B cell (primary cell): ENCODE measurements at regions not wholly inside any gene's neighbourhood (a gene's known extent, or its start where the extent isn't known, plus 50 kb on each side); places are given as distances from the start of the nearest gene placed in this dataset.

Experiments
- ATAC-seq: fragments of 200-7000 bp; cut with Tn5 transposase; one replicate; pipeline ENCODE4 v1.10.0; 2021; ENCODE audit warnings: low read depth, mild to moderate bottlenecking, moderate number of reproducible peaks, moderate library complexity
- CTCF ChIA-PET: fragments of 350-600 bp; sonication (Branson Sonifier 250); formaldehyde crosslinking; loops from one replicate; lab custom pipeline; 2021; ENCODE audit warnings: antibody characterized with exemption, inconsistent platforms; lab: Charles Lee
- POLR2A ChIA-PET: fragments of 350-600 bp; sonication (Branson Sonifier 250); formaldehyde crosslinking; loops from one replicate; lab custom pipeline; 2021; ENCODE audit warnings: antibody characterized with exemption; lab: Charles Lee
- DNase-seq: peaks from one replicate; pipeline ENCODE4 v3.0.0; 2013
- H2AFZ ChIP-seq: 2 replicates; pipeline ENCODE4 v1.6.1; 2012; ENCODE audit warnings: mild to moderate bottlenecking, low read depth, low read length; ENCODE audit not compliant: insufficient read depth, poor library complexity, severe bottlenecking
- H3K27ac ChIP-seq, 2 donors: 1 replicate in 1 of 2; 2 replicates in 1 of 2; pipeline ENCODE4 v1.5.1; 2012 to 2013; ENCODE audit warnings: low read length in 2 of 2, mild to moderate bottlenecking in 2 of 2, moderate library complexity in 1 of 2
- H3K27me3 ChIP-seq, 4 experiments: fragments of 200-600 bp in 1 of 4; sonication (generic) in 1 of 4; replicated peaks in 1 of 4; 1 replicate in 2 of 4; 2 replicates in 2 of 4; pipeline versions ENCODE4 v1.6.1 to v1.7.0; 2013 to 2016; ENCODE audit warnings: low read length in 3 of 4, mild to moderate bottlenecking in 2 of 4, mixed read lengths in 1 of 4, moderate library complexity in 1 of 4; ENCODE audit not compliant: insufficient read depth in 4 of 4, control insufficient read depth in 3 of 4; ENCODE audit errors: control extremely low read depth in 1 of 4
- H3K36me3 ChIP-seq, 2 experiments: replicated peaks in 1 of 2; 1 replicate in 1 of 2; 2 replicates in 1 of 2; pipeline versions ENCODE4 v1.6.1 to v1.7.1; 2013; ENCODE audit warnings: low read length in 1 of 2; ENCODE audit not compliant: insufficient read depth in 2 of 2, control insufficient read depth in 1 of 2; ENCODE audit errors: control extremely low read depth in 1 of 2, extremely low read depth in 1 of 2
- H3K4me1 ChIP-seq, 2 donors: fragments of 200-600 bp in 1 of 2; sonication (generic) in 1 of 2; 1 replicate in 1 of 2; 2 replicates in 1 of 2; pipeline versions ENCODE4 v1.5.1 to v1.6.1; 2013 to 2017; ENCODE audit warnings: low read length in 2 of 2; ENCODE audit not compliant: control insufficient read depth in 2 of 2, insufficient read depth in 2 of 2
- H3K4me2 ChIP-seq: replicated peaks from 2 replicates; pipeline ENCODE3; 2012; ENCODE audit warnings: mild to moderate bottlenecking, low read depth, low read length; ENCODE audit not compliant: poor library complexity, severe bottlenecking
- H3K4me3 ChIP-seq, 5 experiments: fragments of 200-600 bp in 1 of 5; sonication (generic) in 1 of 5; 1 replicate in 3 of 5; 2 replicates in 2 of 5; pipeline versions ENCODE4 v1.5.1 to v1.7.0; 2011 to 2016; ENCODE audit warnings: low read length in 4 of 5, mild to moderate bottlenecking in 4 of 5, low read depth in 2 of 5, control low read depth in 1 of 5, moderate library complexity in 1 of 5; ENCODE audit not compliant: insufficient read depth in 1 of 5; ENCODE audit errors: control extremely low read depth in 1 of 5, extremely low read depth in 1 of 5
- H3K79me2 ChIP-seq: fragments of 200-600 bp; sonication (generic); one replicate; pipeline ENCODE4 v1.6.0; 2016; ENCODE audit warnings: low read length; ENCODE audit not compliant: control insufficient read depth, insufficient read depth
- H3K9ac ChIP-seq: fragments of 200-600 bp; sonication (generic); 2 replicates; pipeline ENCODE4 v1.6.1; 2017; ENCODE audit warnings: mild to moderate bottlenecking, low read length, moderate library complexity
- H3K9me3 ChIP-seq, 3 donors: one replicate each; pipeline versions ENCODE4 v1.6.1 to v1.7.1; 2013; ENCODE audit warnings: low read length in 2 of 3; ENCODE audit not compliant: control insufficient read depth in 2 of 3, insufficient read depth in 1 of 3; ENCODE audit errors: control extremely low read depth in 1 of 3
- H4K20me1 ChIP-seq: 2 replicates; pipeline ENCODE4 v1.6.0; 2012; ENCODE audit warnings: mild to moderate bottlenecking, low read length; ENCODE audit not compliant: insufficient read depth, control insufficient read depth, poor library complexity, severe bottlenecking
- H3K27ac Mint-ChIP-seq: one replicate; pipeline ENCODE4 v1.8.0; 2021; ENCODE audit warnings: mixed read lengths
- H3K27me3 Mint-ChIP-seq: one replicate; pipeline ENCODE4 v1.8.0; 2021; ENCODE audit warnings: mixed read lengths
- H3K4me1 Mint-ChIP-seq: one replicate; pipeline ENCODE4 v1.8.0; 2021; ENCODE audit warnings: mixed read lengths
- H3K4me3 Mint-ChIP-seq: one replicate; pipeline ENCODE4 v1.8.0; 2021; ENCODE audit warnings: mixed read lengths
- H3K9me3 Mint-ChIP-seq: one replicate; pipeline ENCODE4 v1.8.0; 2022; ENCODE audit warnings: mixed read lengths; ENCODE audit not compliant: insufficient read depth
- CTCF ChIP-seq: fragments of 200-600 bp; IDR thresholded peaks from one replicate; pipeline ENCODE4 v1.8.0; 2022; ENCODE audit warnings: antibody characterized with exemption, mild to moderate bottlenecking
- EZH2 ChIP-seq: IDR thresholded peaks from 2 replicates; pipeline ENCODE4 v1.6.1; 2012; ENCODE audit warnings: borderline replicate concordance, low read depth, mild to moderate bottlenecking, moderate library complexity, low read length; ENCODE audit not compliant: insufficient read depth, poor library complexity, severe bottlenecking
- WGBS: methylation state at CpG from one replicate; pipeline ENCODE4 v1.1.5; 2013; ENCODE audit warnings: missing lambda C conversion rate; ENCODE audit not compliant: insufficient coverage; 5-methylcytosine and 5-hydroxymethylcytosine counted together
- intact Hi-C: fragments of 100-400 bp; cut with micrococcal nuclease; formaldehyde crosslinking; loops from one replicate; pipeline ENCODE4 v1.10.0; 2022

GRCh38 chr6:134512981-134513391, 195.1 kb upstream of the SGK1 start:
- Histone ChIP-seq H2AFZ (no peak overlapping the region), H3K9ac (no peak overlapping the region), H3K27me3 (no peaks in the 10 kb centered on the region), H4K20me1 (no peaks in the 10 kb centered on the region), H3K79me2 (no peaks in the 10 kb centered on the region), H3K4me3 (no peak overlapping the region), H3K36me3 (no peaks in the 10 kb centered on the region), H3K4me2 (no peak overlapping the region), H3K27ac (no peak overlapping the region), H3K4me1 (peaks cover 0 to 7% of the 10 kb centered on the region in 2 donors), H3K9me3 (no peaks in the 10 kb centered on the region)
- H3K27ac Mint-ChIP-seq, result no peak overlapping the region
- TF ChIP-seq CTCF, result no peak
- TF ChIP-seq EZH2, result no peak
- POLR2A ChIA-PET, result no interaction called here
- DNase-seq, result no peak
- ATAC-seq, result no peak
- H3K27me3 Mint-ChIP-seq, result no peaks in the 10 kb centered on the region
- H3K4me1 Mint-ChIP-seq, result peaks cover 12% of the 10 kb centered on the region
- no peak overlapping the region for H3K4me3 Mint-ChIP-seq
- no peaks in the 10 kb centered on the region for H3K9me3 Mint-ChIP-seq
- no CpG with 5 or more reads among the region's 2 CpGs for WGBS
- CTCF ChIA-PET, result no interaction called here
- intact Hi-C loops, result no loop called here

GRCh38 chr6:134511984-134512683, 194.2 kb upstream of the SGK1 start:
- Mint-ChIP-seq H3K27ac (no peak overlapping the region), H3K4me1 (peaks cover 12% of the 10 kb centered on the region), H3K27me3 (no peaks in the 10 kb centered on the region), H3K9me3 (no peaks in the 10 kb centered on the region), H3K4me3 (no peak overlapping the region)
- ChIA-PET CTCF (no interaction called here), POLR2A (interaction anchor here (0.6 kb wide), 1 partner anchor 17 kb away, joined by 4 read pairs; no protein-coding TSS in a partner anchor)
- no peaks in the 10 kb centered on the region for H3K9me3 ChIP-seq
- intact Hi-C loops, result no loop called here
- H3K36me3 ChIP-seq, result no peaks in the 10 kb centered on the region
- DNase-seq (no peak), ATAC-seq (peak; percentile 24)
- H3K9ac ChIP-seq, result no peak overlapping the region
- no peak overlapping the region for H3K27ac ChIP-seq
- peaks cover 0 to 7% of the 10 kb centered on the region in 2 donors for H3K4me1 ChIP-seq
- H4K20me1 ChIP-seq, result no peaks in the 10 kb centered on the region
- no peaks in the 10 kb centered on the region for H3K27me3 ChIP-seq
- WGBS, result 20% methylated on average over 1 of the region's 7 CpGs
- H3K79me2 ChIP-seq, result no peaks in the 10 kb centered on the region
- no peak overlapping the region for H3K4me3 ChIP-seq
- no peak overlapping the region for H2AFZ ChIP-seq
- no peak overlapping the region for H3K4me2 ChIP-seq
- TF ChIP-seq EZH2 (no peak), CTCF (no peak)
